ENCODE measurements at regions not wholly inside any gene's neighbourhood (a gene's known extent, or its start where the extent isn't known, plus 50 kb on each side); places are given as distances from the start of the nearest gene placed in this dataset.

GRCh38 chr13:97528518-97528917, 94.5 kb downstream of the RAP2A start:
- TF ChIP-seq KDM5B (CRISPR knock-in tag; IDR thresholded peaks at IDR 0.05; ENCODE audit: borderline replicate concordance): no peak
- TF ChIP-seq ZNF12 (CRISPR knock-in tag; IDR thresholded peaks at IDR 0.05): no peak
- no peak for TF ChIP-seq ZNF766 (CRISPR knock-in tag; IDR thresholded peaks at IDR 0.05; ENCODE audit: borderline replicate concordance)
- no peak for TF ChIP-seq POLR2A (IDR thresholded peaks at IDR 0.05; ENCODE audit: insufficient read depth in 1 of 2, low read depth in 2 of 2, low read length in 2 of 2)
- TF ChIP-seq, protein P1, sequence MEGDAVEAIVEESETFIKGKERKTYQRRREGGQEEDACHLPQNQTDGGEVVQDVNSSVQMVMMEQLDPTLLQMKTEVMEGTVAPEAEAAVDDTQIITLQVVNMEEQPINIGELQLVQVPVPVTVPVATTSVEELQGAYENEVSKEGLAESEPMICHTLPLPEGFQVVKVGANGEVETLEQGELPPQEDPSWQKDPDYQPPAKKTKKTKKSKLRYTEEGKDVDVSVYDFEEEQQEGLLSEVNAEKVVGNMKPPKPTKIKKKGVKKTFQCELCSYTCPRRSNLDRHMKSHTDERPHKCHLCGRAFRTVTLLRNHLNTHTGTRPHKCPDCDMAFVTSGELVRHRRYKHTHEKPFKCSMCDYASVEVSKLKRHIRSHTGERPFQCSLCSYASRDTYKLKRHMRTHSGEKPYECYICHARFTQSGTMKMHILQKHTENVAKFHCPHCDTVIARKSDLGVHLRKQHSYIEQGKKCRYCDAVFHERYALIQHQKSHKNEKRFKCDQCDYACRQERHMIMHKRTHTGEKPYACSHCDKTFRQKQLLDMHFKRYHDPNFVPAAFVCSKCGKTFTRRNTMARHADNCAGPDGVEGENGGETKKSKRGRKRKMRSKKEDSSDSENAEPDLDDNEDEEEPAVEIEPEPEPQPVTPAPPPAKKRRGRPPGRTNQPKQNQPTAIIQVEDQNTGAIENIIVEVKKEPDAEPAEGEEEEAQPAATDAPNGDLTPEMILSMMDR (CRISPR knock-in tag; IDR thresholded peaks at IDR 0.05): no peak
- no peak for TF ChIP-seq HNF1A (IDR thresholded peaks at IDR 0.05; ENCODE audit: low read depth)
- no peak for TF ChIP-seq HNF1A (CRISPR knock-in tag; IDR thresholded peaks at IDR 0.05; ENCODE audit: borderline replicate concordance)
- no peak for TF ChIP-seq BRF2 (CRISPR knock-in tag; IDR thresholded peaks at IDR 0.05)
- TF ChIP-seq HMG20A (CRISPR knock-in tag; IDR thresholded peaks at IDR 0.05; ENCODE audit: borderline replicate concordance): no peak
- no peak for TF ChIP-seq ZNF256 (CRISPR knock-in tag; conservative IDR thresholded peaks at IDR 0.05)
- no peak for TF ChIP-seq CBX5 (CRISPR knock-in tag; IDR thresholded peaks at IDR 0.05; ENCODE audit: borderline replicate concordance)
